ENCODE measurements at regions not wholly inside any gene's neighbourhood (a gene's known extent, or its start where the extent isn't known, plus 50 kb on each side); places are given as distances from the start of the nearest gene placed in this dataset.

- TF ChIP-seq ZNF274 (IDR thresholded peaks at IDR 0.05; ENCODE audit: low read depth, low read length) (no peak), SUZ12 (IDR thresholded peaks at IDR 0.05; ENCODE audit: extremely low read depth, insufficient read depth, insufficient read length) (no peak), YY1 (IDR thresholded peaks at IDR 0.05; ENCODE audit: insufficient read depth, insufficient read length) (no peak)
- no peaks in the 10 kb centered on the region for H3K36me3 ChIP-seq (ENCODE audit: insufficient read depth, insufficient read length, low read length)
- H3K4me3 ChIP-seq (ENCODE audit: insufficient read length, low read depth) = no peak overlapping the region
- peaks cover 17% of the 10 kb centered on the region for H3K27me3 ChIP-seq (ENCODE audit: insufficient read depth, insufficient read length)
- H3K9me3 ChIP-seq (ENCODE audit: insufficient read depth, low read length) = no peaks in the 10 kb centered on the region
- no peak for DNase-seq (ENCODE audit: low read depth, low spot score)
- peaks cover 6% of the 10 kb centered on the region for H3K4me1 ChIP-seq (ENCODE audit: insufficient read depth, insufficient read length)
- no peak overlapping the region for H3K9ac ChIP-seq (ENCODE audit: insufficient read length, low read depth)
Observed at GRCh38 chr9:38153910-38154291, 84.9 kb upstream of the SHB start.

GRCh38 chr9:38153152-38153909 is 84.3 kb upstream of the SHB start:
- DNase-seq (ENCODE audit: low read depth, low spot score) = no peak
- Histone ChIP-seq H3K4me1 (ENCODE audit: insufficient read depth, insufficient read length) (peaks cover 6% of the 10 kb centered on the region), H3K27me3 (ENCODE audit: insufficient read depth, insufficient read length) (peaks cover 17% of the 10 kb centered on the region), H3K9me3 (ENCODE audit: insufficient read depth, low read length) (no peaks in the 10 kb centered on the region), H3K9ac (ENCODE audit: insufficient read length, low read depth) (no peak overlapping the region), H3K36me3 (ENCODE audit: insufficient read depth, insufficient read length, low read length) (no peaks in the 10 kb centered on the region), H3K4me3 (ENCODE audit: insufficient read length, low read depth) (no peak overlapping the region)
- TF ChIP-seq ZNF274 (IDR thresholded peaks at IDR 0.05; ENCODE audit: low read depth, low read length) (no peak), SUZ12 (IDR thresholded peaks at IDR 0.05; ENCODE audit: extremely low read depth, insufficient read depth, insufficient read length) (no peak), YY1 (IDR thresholded peaks at IDR 0.05; ENCODE audit: insufficient read depth, insufficient read length) (no peak)

- Histone ChIP-seq H3K4me1 (ENCODE audit: insufficient read depth, insufficient read length) (peaks cover 3% of the 10 kb centered on the region), H3K9ac (ENCODE audit: insufficient read length, low read depth) (no peak overlapping the region), H3K36me3 (ENCODE audit: insufficient read depth, insufficient read length, low read length) (no peaks in the 10 kb centered on the region), H3K9me3 (ENCODE audit: insufficient read depth, low read length) (peaks cover 9% of the 10 kb centered on the region; the same call in 1 of the 2 replicates), H3K4me3 (ENCODE audit: insufficient read length, low read depth) (no peak overlapping the region), H3K27me3 (ENCODE audit: insufficient read depth, insufficient read length) (peaks cover 17% of the 10 kb centered on the region)
- DNase-seq (ENCODE audit: low read depth, low spot score) = no peak
- TF ChIP-seq YY1 (IDR thresholded peaks at IDR 0.05; ENCODE audit: insufficient read depth, insufficient read length) (no peak), SUZ12 (IDR thresholded peaks at IDR 0.05; ENCODE audit: extremely low read depth, insufficient read depth, insufficient read length) (no peak), ZNF274 (IDR thresholded peaks at IDR 0.05; ENCODE audit: low read depth, low read length) (no peak)
Observed at GRCh38 chr9:38149647-38150046, 80.6 kb upstream of the SHB start.

GRCh38 chr9:38146844-38147243 is 77.8 kb upstream of the SHB start:
- H3K9ac ChIP-seq (ENCODE audit: insufficient read length, low read depth) = no peak overlapping the region
- H3K4me3 ChIP-seq (ENCODE audit: insufficient read length, low read depth) = no peak overlapping the region
- peaks cover 22% of the 10 kb centered on the region for H3K27me3 ChIP-seq (ENCODE audit: insufficient read depth, insufficient read length)
- no peaks in the 10 kb centered on the region for H3K4me1 ChIP-seq (ENCODE audit: insufficient read depth, insufficient read length)
- no peak for DNase-seq (ENCODE audit: low read depth, low spot score)
- TF ChIP-seq YY1 (IDR thresholded peaks at IDR 0.05; ENCODE audit: insufficient read depth, insufficient read length) = no peak
- no peak for TF ChIP-seq ZNF274 (IDR thresholded peaks at IDR 0.05; ENCODE audit: low read depth, low read length)
- TF ChIP-seq SUZ12 (IDR thresholded peaks at IDR 0.05; ENCODE audit: extremely low read depth, insufficient read depth, insufficient read length) = no peak
- peaks cover 9% of the 10 kb centered on the region; the same call in 1 of the 2 replicates for H3K9me3 ChIP-seq (ENCODE audit: insufficient read depth, low read length)
- no peaks in the 10 kb centered on the region for H3K36me3 ChIP-seq (ENCODE audit: insufficient read depth, insufficient read length, low read length)

GRCh38 chr9:38145526-38146053 is 76.6 kb upstream of the SHB start:
- Histone ChIP-seq H3K36me3 (ENCODE audit: insufficient read depth, insufficient read length, low read length) (no peaks in the 10 kb centered on the region), H3K9ac (ENCODE audit: insufficient read length, low read depth) (no peak overlapping the region), H3K9me3 (ENCODE audit: insufficient read depth, low read length) (peaks cover 9% of the 10 kb centered on the region; the same call in 1 of the 2 replicates), H3K4me1 (ENCODE audit: insufficient read depth, insufficient read length) (no peaks in the 10 kb centered on the region), H3K27me3 (ENCODE audit: insufficient read depth, insufficient read length) (peaks cover 29% of the 10 kb centered on the region), H3K4me3 (ENCODE audit: insufficient read length, low read depth) (no peak overlapping the region)
- DNase-seq (ENCODE audit: low read depth, low spot score) = no peak
- no peak for TF ChIP-seq YY1 (IDR thresholded peaks at IDR 0.05; ENCODE audit: insufficient read depth, insufficient read length)
- no peak for TF ChIP-seq ZNF274 (IDR thresholded peaks at IDR 0.05; ENCODE audit: low read depth, low read length)
- TF ChIP-seq SUZ12 (IDR thresholded peaks at IDR 0.05; ENCODE audit: extremely low read depth, insufficient read depth, insufficient read length) = no peak

GRCh38 chr9:38144421-38144820 is 75.4 kb upstream of the SHB start:
- Histone ChIP-seq H3K9me3 (ENCODE audit: insufficient read depth, low read length) (peaks cover 9% of the 10 kb centered on the region; the same call in 1 of the 2 replicates), H3K4me1 (ENCODE audit: insufficient read depth, insufficient read length) (no peaks in the 10 kb centered on the region), H3K4me3 (ENCODE audit: insufficient read length, low read depth) (no peak overlapping the region), H3K27me3 (ENCODE audit: insufficient read depth, insufficient read length) (peaks cover 32% of the 10 kb centered on the region), H3K36me3 (ENCODE audit: insufficient read depth, insufficient read length, low read length) (no peaks in the 10 kb centered on the region), H3K9ac (ENCODE audit: insufficient read length, low read depth) (no peak overlapping the region)
- DNase-seq (ENCODE audit: low read depth, low spot score) = no peak
- TF ChIP-seq ZNF274 (IDR thresholded peaks at IDR 0.05; ENCODE audit: low read depth, low read length) (no peak), YY1 (IDR thresholded peaks at IDR 0.05; ENCODE audit: insufficient read depth, insufficient read length) (no peak), SUZ12 (IDR thresholded peaks at IDR 0.05; ENCODE audit: extremely low read depth, insufficient read depth, insufficient read length) (no peak)
